GM12878 (cell line): ENCODE measurements at regions not wholly inside any gene's neighbourhood (a gene's known extent, or its start where the extent isn't known, plus 50 kb on each side); places are given as distances from the start of the nearest gene placed in this dataset.

Experiments used
- ATAC-seq: fragments of 200-7000 bp; cut with Tn5 transposase; 3 replicates; pipeline ENCODE4 v1.9.1; 2020; ENCODE audit warnings: mild to moderate bottlenecking, moderate library complexity
- BruUV-seq: library from RNA; stranded (reverse); fragments of 400-500 nt; replicated peaks from 2 replicates; lab custom pipeline; 2021; lab: Mats Ljungman, UMichigan
- CTCF ChIA-PET: fragments of 300-600 bp; sonication (Branson Sonifier 250); formaldehyde crosslinking; extraction: SDS; loops from one replicate; lab custom pipeline; 2021; ENCODE audit warnings: inconsistent platforms; lab: Yijun Ruan, JAX
- POLR2A ChIA-PET: fragments of 350-600 bp; formaldehyde crosslinking; extraction: SDS; loops from one replicate; lab custom pipeline; 2021; ENCODE audit warnings: inconsistent platforms; lab: Charles Lee
- RAD21 ChIA-PET: fragments of 300-600 bp; sonication (Branson Sonifier 250); formaldehyde crosslinking; loops from one replicate; lab custom pipeline; 2023; ENCODE audit warnings: antibody characterized with exemption; ENCODE audit not compliant: unreplicated experiment; lab: Charles Lee
- SMC1A ChIA-PET: fragments of 300-600 bp; sonication (Branson Sonifier 250); formaldehyde crosslinking; loops from one replicate; lab custom pipeline; 2023; ENCODE audit not compliant: unreplicated experiment, uncharacterized antibody; lab: Charles Lee
- DNase-seq: peaks from one replicate; pipeline ENCODE4 v3.0.0-alpha.2; 2011; ENCODE audit warnings: low read depth, low spot score
- FAIRE-seq: peaks from 3 replicates; lab custom pipeline; 2011; peaks lifted over from hg19 to GRCh38; lab: Jason Lieb, UNC
- H2AFZ ChIP-seq: 2 replicates; pipeline ENCODE4 v1.6.0; 2011; ENCODE audit warnings: low read depth, low read length, control low read depth; ENCODE audit not compliant: control insufficient read depth
- H3K27ac ChIP-seq: 2 replicates; pipeline ENCODE4 v1.5.1; 2011; ENCODE audit warnings: control low read depth; ENCODE audit not compliant: control insufficient read depth, insufficient read depth
- H3K27me3 ChIP-seq, 2 experiments: replicated peaks in 1 of 2; 2 replicates each; pipeline versions ENCODE4 v1.6.0 to v1.6.1; 2011; ENCODE audit warnings: low read length in 1 of 2; ENCODE audit not compliant: control insufficient read depth in 2 of 2, insufficient read depth in 2 of 2
- H3K36me3 ChIP-seq, 2 experiments: 2 replicates each; pipeline ENCODE4 v1.5.1; 2011; ENCODE audit warnings: low read length in 1 of 2; ENCODE audit not compliant: control insufficient read depth in 2 of 2, insufficient read depth in 2 of 2
- H3K4me1 ChIP-seq: 2 replicates; pipeline ENCODE4 v1.6.1; 2011; ENCODE audit warnings: mild to moderate bottlenecking, low read length, moderate library complexity, mixed read lengths; ENCODE audit not compliant: control insufficient read depth, insufficient read depth
- H3K4me2 ChIP-seq: 2 replicates; pipeline ENCODE4 v1.6.0; 2011; ENCODE audit warnings: control low read depth; ENCODE audit not compliant: control insufficient read depth, insufficient read depth
- H3K4me3 ChIP-seq: fragments of 200-600 bp; sonication (generic); 2 replicates; pipeline ENCODE4 v1.5.1; 2016
- H3K79me2 ChIP-seq: 2 replicates; pipeline ENCODE4 v1.6.0; 2011; ENCODE audit warnings: low read length; ENCODE audit not compliant: control insufficient read depth, insufficient read depth
- H3K9ac ChIP-seq: 2 replicates; pipeline ENCODE4 v1.8.0; 2011; ENCODE audit warnings: low read length, control low read depth, mixed read lengths; ENCODE audit not compliant: control insufficient read depth, insufficient read depth
- H3K9me3 ChIP-seq: replicated peaks from 3 replicates; pipeline ENCODE4 v1.5.1; 2011; ENCODE audit warnings: mild to moderate bottlenecking, low read length; ENCODE audit not compliant: control insufficient read depth, insufficient read depth
- H4K20me1 ChIP-seq: 2 replicates; pipeline ENCODE4 v1.6.0; 2011; ENCODE audit not compliant: control insufficient read depth, insufficient read depth
- BCL11A ChIP-seq: IDR thresholded peaks from 2 replicates; pipeline ENCODE4 v1.6.1; 2011; ENCODE audit warnings: low read depth, low read length
- BCLAF1 ChIP-seq: fragments of 450-650 bp; IDR thresholded peaks from 2 replicates; pipeline ENCODE4 v1.6.1; 2017; ENCODE audit warnings: antibody characterized with exemption, mild to moderate bottlenecking, moderate library complexity
- CBX3 ChIP-seq: fragments of 200-600 bp; sonication (generic); IDR thresholded peaks from 2 replicates; pipeline ENCODE4 v1.6.1; 2016; ENCODE audit warnings: low read depth, borderline replicate concordance
- ESRRA ChIP-seq: IDR thresholded peaks from 2 replicates; pipeline ENCODE4 v1.6.1; 2012; ENCODE audit warnings: mild to moderate bottlenecking, low read length, improper control_type of control experiment
- ETV6 ChIP-seq, 2 experiments: fragments of 450-650 bp in 1 of 2; IDR thresholded peaks in 1 of 2; conservative IDR thresholded peaks in 1 of 2; 2 replicates each; pipeline ENCODE4 v1.6.1; 2014; ENCODE audit warnings: antibody characterized with exemption in 1 of 2, borderline replicate concordance in 1 of 2, low read depth in 1 of 2, mild to moderate bottlenecking in 1 of 2, moderate library complexity in 1 of 2
- FOXK2 ChIP-seq: fragments of 450-650 bp; IDR thresholded peaks from 2 replicates; pipeline ENCODE4 v1.6.1; 2017; ENCODE audit warnings: mild to moderate bottlenecking, moderate library complexity
- GATAD2B ChIP-seq: fragments of 450-650 bp; conservative IDR thresholded peaks from 2 replicates; pipeline ENCODE4 v1.6.1; 2017; ENCODE audit warnings: low read depth, mild to moderate bottlenecking, moderate library complexity
- HSF1 ChIP-seq: fragments of 150-350 bp; IDR thresholded peaks from 2 replicates; pipeline ENCODE4 v1.6.1; 2014; ENCODE audit warnings: mild to moderate bottlenecking, low read depth, low read length
- IKZF2 ChIP-seq, 2 experiments: fragments of 450-650 bp; IDR thresholded peaks; 2 replicates each; pipeline ENCODE4 v1.6.1; 2017; ENCODE audit warnings: mild to moderate bottlenecking in 2 of 2, moderate library complexity in 2 of 2
- IRF4 ChIP-seq: IDR thresholded peaks from 2 replicates; pipeline ENCODE4 v1.6.1; 2011; ENCODE audit warnings: low read depth, low read length
- MTA2 ChIP-seq: fragments of 450-650 bp; IDR thresholded peaks from 2 replicates; pipeline ENCODE4 v1.6.1; 2016; ENCODE audit warnings: low read depth, mild to moderate bottlenecking, moderate library complexity
- SMARCA5 ChIP-seq: fragments of 450-650 bp; IDR thresholded peaks from 2 replicates; pipeline ENCODE4 v1.6.1; 2017; ENCODE audit warnings: mild to moderate bottlenecking
- SPI1 ChIP-seq: IDR thresholded peaks from 2 replicates; pipeline ENCODE4 v1.6.1; 2011; ENCODE audit warnings: low read depth, mild to moderate bottlenecking, low read length, moderate library complexity, borderline replicate concordance; ENCODE audit not compliant: insufficient read depth
- WGBS: methylation state at CpG from one replicate; pipeline ENCODE4 v1.1.6; 2016; ENCODE audit warnings: low lambda C conversion rate; ENCODE audit not compliant: insufficient replicate concordance, insufficient coverage; ENCODE audit errors: missing lambda C conversion rate; 5-methylcytosine and 5-hydroxymethylcytosine counted together
- in situ Hi-C: fragments of 300-500 bp; cut with MboI; formaldehyde crosslinking; loops from 9 replicates; pipeline ENCODE4 v1.14.3; 2018; ENCODE audit warnings: mixed read lengths
- intact Hi-C: fragments of 100-400 bp; cut with micrococcal nuclease; formaldehyde crosslinking; loops from one replicate; pipeline ENCODE4 v1.14.2; 2022; ENCODE audit not compliant: unreplicated experiment

DNA sequence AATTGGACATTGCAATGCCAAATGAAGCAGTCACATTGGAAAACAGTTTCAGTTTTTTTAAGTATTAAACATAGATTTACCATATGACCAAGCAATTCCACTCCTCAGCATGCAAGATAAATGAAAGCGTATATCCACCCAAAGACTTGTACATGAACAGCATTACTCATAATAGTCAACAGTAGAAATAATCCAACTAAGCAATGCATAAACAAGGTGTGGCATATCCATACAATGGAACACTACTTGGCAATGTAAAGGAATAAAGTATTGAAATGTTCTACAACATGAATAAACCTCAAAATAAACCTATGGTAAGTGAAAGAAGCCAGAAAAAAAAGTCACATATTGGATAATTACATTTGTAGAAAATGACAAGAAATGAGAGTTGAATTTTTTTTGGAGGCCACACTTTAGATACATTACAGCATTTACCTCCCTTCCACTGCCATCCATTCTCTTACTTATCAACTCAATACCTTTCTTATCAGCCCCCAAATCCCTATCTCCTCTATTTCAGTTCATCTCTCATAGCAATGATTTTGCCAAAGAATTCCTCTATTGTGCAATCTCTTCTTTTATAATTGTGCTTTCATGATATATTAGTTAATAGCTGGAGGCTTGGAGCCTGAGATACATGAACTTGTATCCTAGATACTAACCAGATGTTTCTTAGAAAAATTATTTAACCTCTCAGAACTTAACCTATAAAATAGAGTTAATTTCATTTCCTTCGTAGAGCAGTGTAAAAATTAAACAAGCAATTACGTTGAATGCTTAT is 414.2 kb upstream of the C1orf87 start:
- FAIRE-seq (no peak), ATAC-seq (no peak), DNase-seq (no peak)
- in situ Hi-C loops: no loop called here
- Histone ChIP-seq H2AFZ (no peak overlapping the region), H3K4me3 (no peak overlapping the region), H3K27ac (no peak overlapping the region)
- CTCF ChIA-PET: no interaction called here
- SMC1A ChIA-PET: interaction anchor here (0.5 kb wide), 1 partner anchor 1873 kb away, joined by 3 read pairs; no protein-coding TSS in a partner anchor
- WGBS: 25% methylated on average over 3 of the region's 3 CpGs
- RAD21 ChIA-PET: no interaction called here
- TF ChIP-seq BCLAF1 (no peak), ESRRA (no peak), IKZF2 (IDR thresholded peaks at IDR 0.05) (no peak), GATAD2B (no peak), BCL11A (no peak), SPI1 (no peak), ETV6 (conservative IDR thresholded peaks at IDR 0.05 in 1 of 2, IDR thresholded peaks at IDR 0.05 in 1 of 2; ENCODE audit: borderline replicate concordance in 1 of 2, low read depth in 1 of 2) (no peak), SMARCA5 (no peak), IRF4 (no peak), HSF1 (no peak), MTA2 (no peak), FOXK2 (no peak), CBX3 (no peak)
- TF ChIP-seq, all 136 proteins: peak for 0
- BruUV-seq: no TSS peak
- Histone ChIP-seq H3K9me3 (no peaks in the 10 kb centered on the region), H3K4me1 (no peaks in the 10 kb centered on the region), H3K9ac (no peak overlapping the region), H3K27me3 (no peaks in the 10 kb centered on the region), H3K79me2 (no peaks in the 10 kb centered on the region), H3K4me2 (no peak overlapping the region), H3K36me3 (no peaks in the 10 kb centered on the region), H4K20me1 (no peaks in the 10 kb centered on the region)
- POLR2A ChIA-PET: no interaction called here
- intact Hi-C loops: no loop called here
